H1 (cell line): ENCODE measurements at regions not wholly inside any gene's neighbourhood (a gene's known extent, or its start where the extent isn't known, plus 50 kb on each side); places are given as distances from the start of the nearest gene placed in this dataset.

ENCODE experiments used
- CTCF ChIA-PET: fragments of 300-600 bp; sonication (Branson Sonifier 250); formaldehyde crosslinking; loops from one replicate; lab custom pipeline; 2021; ENCODE audit not compliant: partially characterized antibody; lab: Charles Lee
- POLR2A ChIA-PET: fragments of 300-600 bp; sonication (Branson Sonifier 250); formaldehyde crosslinking; loops from one replicate; lab custom pipeline; 2021; ENCODE audit warnings: inconsistent platforms; ENCODE audit not compliant: partially characterized antibody; lab: Charles Lee
- DNase-seq, 2 experiments: peaks; one replicate each; pipeline versions ENCODE4 v3.0.0 to v3.0.0-alpha.2; 2010 to 2022; ENCODE audit warnings: low spot score in 2 of 2, low read depth in 1 of 2, mixed read lengths in 1 of 2
- FAIRE-seq: peaks from 2 replicates; lab custom pipeline; 2011; peaks lifted over from hg19 to GRCh38; lab: Jason Lieb, UNC
- H2AFZ ChIP-seq: 2 replicates; pipeline ENCODE4 v1.8.1; 2012; ENCODE audit warnings: low read length, inconsistent platforms
- H2AK5ac ChIP-seq: 2 replicates; pipeline ENCODE4 v1.6.1; 2013; ENCODE audit warnings: low read depth, low read length
- H2BK120ac ChIP-seq: replicated peaks from 2 replicates; pipeline ENCODE3; 2013; ENCODE audit warnings: low read depth, low read length, inconsistent platforms
- H2BK12ac ChIP-seq: 2 replicates; pipeline ENCODE4 v1.6.1; 2013; ENCODE audit warnings: low read depth, low read length
- H2BK15ac ChIP-seq: 2 replicates; pipeline ENCODE4 v1.6.1; 2013; ENCODE audit warnings: low read length
- H2BK20ac ChIP-seq: 2 replicates; pipeline ENCODE4 v1.6.1; 2013; ENCODE audit warnings: low read length
- H2BK5ac ChIP-seq: 2 replicates; pipeline ENCODE4 v1.6.1; 2013; ENCODE audit warnings: low read depth, low read length
- H3K14ac ChIP-seq: 2 replicates; pipeline ENCODE4 v1.6.1; 2013; ENCODE audit warnings: inconsistent platforms; ENCODE audit not compliant: insufficient read length
- H3K18ac ChIP-seq: 2 replicates; pipeline ENCODE4 v1.6.1; 2013; ENCODE audit warnings: low read length; ENCODE audit errors: extremely low read depth
- H3K23ac ChIP-seq: 2 replicates; pipeline ENCODE4 v1.6.1; 2013; ENCODE audit warnings: inconsistent platforms; ENCODE audit not compliant: insufficient read length
- H3K23me2 ChIP-seq: 2 replicates; pipeline ENCODE4 v1.6.1; 2013; ENCODE audit warnings: low read depth, low read length
- H3K27ac ChIP-seq: 2 replicates; pipeline ENCODE4 v1.6.1; 2011; ENCODE audit warnings: low read depth, low read length, inconsistent platforms
- H3K27me3 ChIP-seq, 4 experiments: replicated peaks in 1 of 4; 1 replicate in 1 of 4; 2 replicates in 3 of 4; pipeline versions ENCODE4 v1.6.1 to v1.8.1; 2011 to 2013; ENCODE audit warnings: low read length in 3 of 4, mild to moderate bottlenecking in 3 of 4, inconsistent platforms in 2 of 4, mixed read lengths in 2 of 4, moderate library complexity in 1 of 4; ENCODE audit not compliant: control insufficient read depth in 3 of 4, insufficient read depth in 3 of 4; ENCODE audit errors: extremely low read depth in 1 of 4
- H3K36me3 ChIP-seq, 4 experiments: 2 replicates each; pipeline versions ENCODE4 v1.6.1 to v1.8.1; 2011 to 2013; ENCODE audit warnings: mild to moderate bottlenecking in 4 of 4, low read length in 3 of 4, moderate library complexity in 2 of 4, control low read depth in 1 of 4, inconsistent platforms in 1 of 4; ENCODE audit not compliant: insufficient read depth in 4 of 4, control insufficient read depth in 2 of 4
- H3K4ac ChIP-seq: replicated peaks from 2 replicates; pipeline ENCODE3; 2013; ENCODE audit warnings: low read length, low read depth, mixed read lengths, inconsistent platforms; ENCODE audit not compliant: insufficient read length
- H3K4me1 ChIP-seq, 4 experiments: replicated peaks in 1 of 4; 1 replicate in 1 of 4; 2 replicates in 3 of 4; pipeline versions ENCODE4 v1.6.1 to v1.8.1; 2011 to 2013; ENCODE audit warnings: low read length in 3 of 4, inconsistent platforms in 2 of 4, mixed read lengths in 1 of 4; ENCODE audit not compliant: insufficient read depth in 4 of 4, control insufficient read depth in 3 of 4
- H3K4me2 ChIP-seq, 2 experiments: 2 replicates each; pipeline versions ENCODE4 v1.6.1 to v1.8.1; 2011 to 2013; ENCODE audit warnings: low read depth in 2 of 2, low read length in 2 of 2, control low read depth in 1 of 2, inconsistent platforms in 1 of 2, mild to moderate bottlenecking in 1 of 2; ENCODE audit not compliant: insufficient read depth in 1 of 2
- H3K4me3 ChIP-seq, 4 experiments: fragments of 200-600, 300-600 bp in 1 of 4; sonication (generic), shearing (Covaris generic), sonication (Bioruptor Twin) in 1 of 4; 2 replicates each; pipeline versions ENCODE4 v1.5.1 to v1.8.1; 2011 to 2016; ENCODE audit warnings: low read length in 4 of 4, low read depth in 3 of 4, control low read depth in 2 of 4, inconsistent platforms in 2 of 4, mild to moderate bottlenecking in 2 of 4, mixed read lengths in 1 of 4, moderate library complexity in 1 of 4; ENCODE audit not compliant: insufficient read depth in 2 of 4; ENCODE audit errors: extremely low read depth in 1 of 4
- H3K56ac ChIP-seq: replicated peaks from 2 replicates; pipeline ENCODE3; 2013; ENCODE audit warnings: low read depth, mild to moderate bottlenecking, mixed read lengths, low read length, inconsistent platforms; ENCODE audit not compliant: insufficient read length
- H3K79me1 ChIP-seq: 2 replicates; pipeline ENCODE4 v1.6.1; 2013; ENCODE audit warnings: low read depth, low read length, control low read depth
- H3K79me2 ChIP-seq, 2 experiments: 2 replicates each; pipeline versions ENCODE4 v1.6.1 to v1.8.1; 2012 to 2013; ENCODE audit warnings: low read length in 2 of 2, mild to moderate bottlenecking in 2 of 2, inconsistent platforms in 1 of 2; ENCODE audit not compliant: insufficient read depth in 2 of 2, control insufficient read depth in 1 of 2
- H3K9ac ChIP-seq, 4 experiments: replicated peaks in 1 of 4; 1 replicate in 1 of 4; 2 replicates in 3 of 4; pipeline versions ENCODE4 v1.6.1 to v1.8.1; 2011 to 2013; ENCODE audit warnings: low read depth in 3 of 4, low read length in 3 of 4, control low read depth in 2 of 4, mild to moderate bottlenecking in 2 of 4, moderate library complexity in 2 of 4, inconsistent platforms in 1 of 4; ENCODE audit errors: extremely low read depth in 1 of 4
- H3K9me3 ChIP-seq, 2 experiments: 2 replicates each; pipeline versions ENCODE4 v1.6.1 to v1.8.1; 2012 to 2013; ENCODE audit warnings: mild to moderate bottlenecking in 2 of 2, moderate library complexity in 2 of 2, control low read depth in 1 of 2, inconsistent platforms in 1 of 2, low read depth in 1 of 2, low read length in 1 of 2, mixed read lengths in 1 of 2; ENCODE audit not compliant: insufficient read depth in 2 of 2
- H4K20me1 ChIP-seq, 2 experiments: replicated peaks in 1 of 2; 2 replicates each; pipeline versions ENCODE3 to v1.8.1; 2011 to 2013; ENCODE audit warnings: inconsistent platforms in 2 of 2, low read length in 2 of 2, mild to moderate bottlenecking in 1 of 2; ENCODE audit not compliant: insufficient read depth in 2 of 2, control insufficient read depth in 1 of 2
- H4K5ac ChIP-seq: 2 replicates; pipeline ENCODE4 v1.6.1; 2013; ENCODE audit warnings: low read length, low read depth, mixed read lengths, inconsistent platforms; ENCODE audit not compliant: insufficient read length
- H4K8ac ChIP-seq: 2 replicates; pipeline ENCODE4 v1.8.0; 2013; ENCODE audit warnings: mild to moderate bottlenecking, moderate library complexity, low read length, inconsistent platforms; ENCODE audit not compliant: insufficient read depth; ENCODE audit errors: extremely low read depth
- H4K91ac ChIP-seq: replicated peaks from 2 replicates; pipeline ENCODE3; 2013; ENCODE audit warnings: low read length, mixed read lengths, inconsistent platforms; ENCODE audit not compliant: insufficient read length
- ATF2 ChIP-seq: IDR thresholded peaks from 2 replicates; pipeline ENCODE4 v1.6.1; 2012; ENCODE audit warnings: low read length, inconsistent platforms
- BCL11A ChIP-seq, 2 experiments: IDR thresholded peaks; one replicate each; pipeline ENCODE4 v1.6.1; 2011; ENCODE audit warnings: low read depth in 2 of 2, low read length in 2 of 2, mild to moderate bottlenecking in 2 of 2
- CBX8 ChIP-seq: fragments of 300-800, 300-1000 bp; sonication (generic); IDR thresholded peaks from 2 replicates; pipeline ENCODE4 v1.7.1; 2016; ENCODE audit warnings: low read depth, low read length, borderline replicate concordance
- CTBP2 ChIP-seq: IDR thresholded peaks from 2 replicates; pipeline ENCODE4 v1.7.0; 2011; ENCODE audit warnings: borderline replicate concordance, mild to moderate bottlenecking, moderate library complexity, mixed read lengths, low read length; ENCODE audit not compliant: insufficient read depth, insufficient read length
- EP300 ChIP-seq, 2 experiments: IDR thresholded peaks; 1 replicate in 1 of 2; 2 replicates in 1 of 2; pipeline ENCODE4 v1.6.1; 2011 to 2012; ENCODE audit warnings: low read depth in 2 of 2, low read length in 2 of 2, mild to moderate bottlenecking in 2 of 2, borderline replicate concordance in 1 of 2, inconsistent platforms in 1 of 2, moderate library complexity in 1 of 2
- GABPA ChIP-seq: IDR thresholded peaks from 2 replicates; pipeline ENCODE4 v1.6.1; 2011; ENCODE audit warnings: mild to moderate bottlenecking, low read length, moderate library complexity, borderline replicate concordance; ENCODE audit not compliant: insufficient read depth
- JUND ChIP-seq: IDR thresholded peaks from 2 replicates; pipeline ENCODE4 v1.6.1; 2011; ENCODE audit warnings: mild to moderate bottlenecking, improper control_type of control experiment, low read length
- KDM1A ChIP-seq: fragments of 200-600, 300-600 bp; sonication (generic); IDR thresholded peaks from 2 replicates; pipeline ENCODE4 v1.7.1; 2016; ENCODE audit warnings: mild to moderate bottlenecking, low read length, borderline replicate concordance
- POLR2AphosphoS5 ChIP-seq: IDR thresholded peaks from 2 replicates; pipeline ENCODE4 v1.6.1; 2011; ENCODE audit warnings: low read depth, low read length
- SAP30 ChIP-seq: fragments of 300-600 bp; sonication (generic); IDR thresholded peaks from 2 replicates; pipeline ENCODE4 v1.7.1; 2012; ENCODE audit warnings: low read length, moderate library complexity, mild to moderate bottlenecking, inconsistent platforms; ENCODE audit not compliant: insufficient read depth, insufficient replicate concordance
- SIX5 ChIP-seq: IDR thresholded peaks from 2 replicates; pipeline ENCODE4 v1.6.1; 2011; ENCODE audit warnings: mild to moderate bottlenecking, low read depth, low read length
- YY1 ChIP-seq: IDR thresholded peaks from 2 replicates; pipeline ENCODE4 v1.6.1; 2011; ENCODE audit warnings: low read depth, mild to moderate bottlenecking, low read length
- whole genome bisulfite sequencing, 2 experiments: shearing (Covaris generic) in 1 of 2; methylation state at CpG; one replicate each; pipeline versions ENCODE4 v1.1.6 to v1.1.7; 2013 to 2015; ENCODE audit warnings: low lambda C conversion rate in 2 of 2, mixed read lengths in 2 of 2, inconsistent platforms in 1 of 2, low coverage in 1 of 2, missing lambda C conversion rate in 1 of 2; ENCODE audit not compliant: insufficient replicate concordance in 2 of 2, insufficient coverage in 1 of 2, insufficient read length in 1 of 2; ENCODE audit errors: extremely low coverage in 1 of 2, missing lambda C conversion rate in 1 of 2; 5-methylcytosine and 5-hydroxymethylcytosine counted together

GRCh38 chr9:86867804-86868313 lies 79.4 kb downstream of the GAS1 start:
- H3K4me1 ChIP-seq, result no peaks in the 10 kb centered on the region
- no peak overlapping the region for H3K9ac ChIP-seq
- no peaks in the 10 kb centered on the region for H3K23me2 ChIP-seq
- no peak overlapping the region for H2BK20ac ChIP-seq
- no peak overlapping the region for H4K8ac ChIP-seq
- no peaks in the 10 kb centered on the region for H3K27me3 ChIP-seq
- 70% methylated on average over 5 of the region's 5 CpGs; no CpG with 5 or more reads in 1 of the 2 experiments for WGBS, 2 experiments
- no peak overlapping the region for H3K4me3 ChIP-seq
- no peaks in the 10 kb centered on the region for H3K79me2 ChIP-seq
- FAIRE-seq (no peak), DNase-seq (no peak)
- H3K79me1 ChIP-seq, result no peaks in the 10 kb centered on the region
- no peak overlapping the region for H2BK120ac ChIP-seq
- POLR2A ChIA-PET, result no interaction called here
- CTCF ChIA-PET, result interaction anchor here (1.3 to 2.1 kb wide), 3 partner anchors 9 to 14 kb away, joined by 3 to 7 read pairs (median 5); no protein-coding TSS in a partner anchor
- no peak overlapping the region for H3K27ac ChIP-seq
- H3K4ac ChIP-seq, result no peak overlapping the region
- no peak overlapping the region for H2BK15ac ChIP-seq
- H2BK12ac ChIP-seq, result no peak overlapping the region
- H3K14ac ChIP-seq, result no peak overlapping the region
- H3K4me2 ChIP-seq, result no peak overlapping the region
- no peak overlapping the region for H4K5ac ChIP-seq
- H3K56ac ChIP-seq, result no peak overlapping the region
- H3K18ac ChIP-seq, result no peak overlapping the region
- H2AK5ac ChIP-seq, result no peak overlapping the region
- H2BK5ac ChIP-seq, result no peak overlapping the region
- H4K20me1 ChIP-seq, result no peaks in the 10 kb centered on the region
- H3K36me3 ChIP-seq, result no peaks in the 10 kb centered on the region
- no peak overlapping the region for H4K91ac ChIP-seq
- H3K9me3 ChIP-seq, result no peaks in the 10 kb centered on the region
- H3K23ac ChIP-seq, result no peak overlapping the region
- H2AFZ ChIP-seq, result no peak overlapping the region
- TF ChIP-seq SAP30 (no peak), ATF2 (no peak), JUND (no peak), CBX8 (no peak), SIX5 (no peak), CTBP2 (no peak), BCL11A (IDR thresholded peaks at IDR 0.05; ENCODE audit: low read depth in 2 of 2, low read length in 2 of 2) (no peak), POLR2AphosphoS5 (no peak), KDM1A (no peak), EP300 (IDR thresholded peaks at IDR 0.05; ENCODE audit: borderline replicate concordance in 1 of 2, low read depth in 2 of 2, low read length in 2 of 2) (no peak), GABPA (no peak), YY1 (no peak)
